Natural killer cell (primary cell): ENCODE measurements at regions not wholly inside any gene's neighbourhood (a gene's known extent, or its start where the extent isn't known, plus 50 kb on each side); places are given as distances from the start of the nearest gene placed in this dataset.
"Not testable (repeated sequence)": the region's sequence is repeated elsewhere in the genome, so short reads cannot be mapped to it uniquely, and the experiment has no call there.

Source experiments
- ATAC-seq, 3 donors: fragments of 150-1000 bp in 2 of 3; fragments of 200-7000 bp in 1 of 3; cut with Tn5 transposase; 1 replicate in 1 of 3; 2 replicates in 2 of 3; pipeline ENCODE4 v1.10.0; 2021; ENCODE audit warnings: mild to moderate bottlenecking in 2 of 3, moderate library complexity in 2 of 3
- DNase-seq, 2 donors: peaks; one replicate each; pipeline versions ENCODE4 v3.0.0 to v3.0.0-alpha.2; 2013 to 2021; ENCODE audit warnings: mixed read lengths in 1 of 2
- H3K27ac ChIP-seq: one replicate; pipeline ENCODE4 v1.5.1; 2013; ENCODE audit warnings: mild to moderate bottlenecking, low read length
- H3K27me3 ChIP-seq: one replicate; pipeline ENCODE4 v1.6.1; 2013; ENCODE audit warnings: low read length; ENCODE audit not compliant: control insufficient read depth, insufficient read depth
- H3K36me3 ChIP-seq: one replicate; pipeline ENCODE4 v1.6.1; 2013; ENCODE audit warnings: low read length; ENCODE audit not compliant: control insufficient read depth, insufficient read depth
- H3K4me1 ChIP-seq: one replicate; pipeline ENCODE4 v1.6.1; 2013; ENCODE audit warnings: low read length; ENCODE audit not compliant: control insufficient read depth, insufficient read depth
- H3K4me3 ChIP-seq: one replicate; pipeline ENCODE4 v1.5.1; 2013; ENCODE audit warnings: low read length
- H3K9me3 ChIP-seq: one replicate; pipeline ENCODE4 v1.6.1; 2013; ENCODE audit warnings: low read length; ENCODE audit not compliant: control insufficient read depth, insufficient read depth
- H3K27ac Mint-ChIP-seq, 2 donors: one replicate each; pipeline ENCODE4 v1.8.0; 2022; ENCODE audit warnings: mild to moderate bottlenecking in 2 of 2, mixed read lengths in 2 of 2, moderate library complexity in 1 of 2
- H3K27me3 Mint-ChIP-seq, 2 donors: one replicate each; pipeline ENCODE4 v1.8.0; 2022; ENCODE audit warnings: low read depth in 2 of 2, mixed read lengths in 2 of 2
- H3K36me3 Mint-ChIP-seq: one replicate; pipeline ENCODE4 v1.8.0; 2022; ENCODE audit warnings: mixed read lengths
- H3K4me1 Mint-ChIP-seq, 2 donors: one replicate each; pipeline ENCODE4 v1.8.0; 2022; ENCODE audit warnings: mixed read lengths in 2 of 2
- H3K4me3 Mint-ChIP-seq: one replicate; pipeline ENCODE4 v1.8.0; 2022; ENCODE audit warnings: mild to moderate bottlenecking, moderate library complexity, mixed read lengths
- H3K9me3 Mint-ChIP-seq, 2 donors: one replicate each; pipeline ENCODE4 v1.8.0; 2022; ENCODE audit warnings: mixed read lengths in 2 of 2
- CTCF ChIP-seq: fragments of 200-600 bp; IDR thresholded peaks from one replicate; pipeline ENCODE4 v1.8.0; 2022; ENCODE audit warnings: antibody characterized with exemption
- whole genome bisulfite sequencing: methylation state at CpG from one replicate; pipeline ENCODE4 v1.1.7; 2013; ENCODE audit warnings: missing lambda C conversion rate; ENCODE audit not compliant: insufficient coverage; 5-methylcytosine and 5-hydroxymethylcytosine counted together
- intact Hi-C: fragments of 100-400 bp; cut with micrococcal nuclease; formaldehyde crosslinking; loops from one replicate; pipeline ENCODE4 v1.14.2; 2022

GRCh38 chr2:66251573-66251972 is 183.4 kb upstream of the MEIS1 start:
- no peak overlapping the region for H3K4me3 Mint-ChIP-seq
- no peaks in the 10 kb centered on the region for H3K4me1 ChIP-seq
- H3K27ac ChIP-seq: no peak overlapping the region
- no peak overlapping the region for H3K27ac Mint-ChIP-seq
- peaks cover 0 to 3% of the 10 kb centered on the region in 2 donors for H3K27me3 Mint-ChIP-seq
- no peaks in the 10 kb centered on the region for H3K27me3 ChIP-seq
- no peak for TF ChIP-seq CTCF
- peaks cover 2 to 10% of the 10 kb centered on the region in 2 donors for H3K9me3 Mint-ChIP-seq
- no peak overlapping the region for H3K4me3 ChIP-seq
- no peaks in the 10 kb centered on the region for H3K36me3 Mint-ChIP-seq
- no peaks in the 10 kb centered on the region for H3K9me3 ChIP-seq
- intact Hi-C loops: no loop called here
- H3K36me3 ChIP-seq: no peaks in the 10 kb centered on the region
- no peaks in the 10 kb centered on the region for H3K4me1 Mint-ChIP-seq
- no peak for DNase-seq
- no peak for ATAC-seq

DNA sequence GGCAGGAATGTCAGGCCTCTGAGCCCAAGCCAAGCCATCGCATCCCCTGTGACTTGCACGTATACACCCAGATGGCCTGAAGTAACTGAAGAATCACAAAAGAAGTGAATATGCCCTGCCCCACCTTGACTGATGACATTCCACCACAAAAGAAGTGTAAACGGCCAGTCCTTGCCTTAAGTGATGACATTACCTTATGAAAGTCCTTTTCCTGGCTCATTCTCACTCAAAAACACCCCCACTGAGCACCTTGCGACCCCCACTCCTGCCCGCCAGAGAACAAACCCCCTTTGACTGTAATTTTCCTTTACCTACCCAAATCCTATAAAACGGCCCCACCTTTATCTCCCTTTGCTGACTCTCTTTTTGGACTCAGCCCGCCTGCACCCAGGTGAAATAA is 185.8 kb upstream of the MEIS1 start:
- H3K27me3 ChIP-seq, H3K27ac Mint-ChIP-seq, H3K9me3 ChIP-seq, H3K4me1 Mint-ChIP-seq, DNase-seq, H3K36me3 Mint-ChIP-seq, H3K27ac ChIP-seq, H3K36me3 ChIP-seq, ATAC-seq, H3K4me3 ChIP-seq, H3K4me3 Mint-ChIP-seq, intact Hi-C loops, H3K4me1 ChIP-seq: not testable (repeated sequence)
- Mint-ChIP-seq H3K9me3 (peaks cover 2 to 12% of the 10 kb centered on the region in 2 donors), H3K27me3 (peaks cover 0 to 11% of the 10 kb centered on the region in 2 donors)
- 68% methylated on average over 5 of the region's 7 CpGs for WGBS

- 87% methylated on average over 5 of the region's 5 CpGs for WGBS
- H3K36me3 ChIP-seq, intact Hi-C loops, H3K36me3 Mint-ChIP-seq, H3K27ac Mint-ChIP-seq, H3K4me3 ChIP-seq, H3K4me1 ChIP-seq, H3K27me3 ChIP-seq, H3K4me3 Mint-ChIP-seq, H3K27ac ChIP-seq, H3K4me1 Mint-ChIP-seq, ATAC-seq, DNase-seq, H3K9me3 ChIP-seq: not testable (repeated sequence)
- peaks cover 0 to 12% of the 10 kb centered on the region in 2 donors for H3K27me3 Mint-ChIP-seq
- H3K9me3 Mint-ChIP-seq: peaks cover 0 to 12% of the 10 kb centered on the region in 2 donors
Measured at GRCh38 chr2:66243809-66244208, 191.1 kb upstream of the MEIS1 start.

- H3K4me1 Mint-ChIP-seq, H3K27me3 ChIP-seq, H3K4me3 ChIP-seq, H3K27ac ChIP-seq, DNase-seq, H3K36me3 Mint-ChIP-seq, H3K4me3 Mint-ChIP-seq, H3K4me1 ChIP-seq, H3K27ac Mint-ChIP-seq, H3K36me3 ChIP-seq, intact Hi-C loops, ATAC-seq, H3K9me3 ChIP-seq: not testable (repeated sequence)
- peaks cover 0 to 12% of the 10 kb centered on the region in 2 donors for H3K9me3 Mint-ChIP-seq
- H3K27me3 Mint-ChIP-seq: peaks cover 0 to 12% of the 10 kb centered on the region in 2 donors
- no CpG with 5 or more reads among the region's 1 CpG for WGBS
Measured at GRCh38 chr2:66242888-66243287, 192.0 kb upstream of the MEIS1 start.

DNA sequence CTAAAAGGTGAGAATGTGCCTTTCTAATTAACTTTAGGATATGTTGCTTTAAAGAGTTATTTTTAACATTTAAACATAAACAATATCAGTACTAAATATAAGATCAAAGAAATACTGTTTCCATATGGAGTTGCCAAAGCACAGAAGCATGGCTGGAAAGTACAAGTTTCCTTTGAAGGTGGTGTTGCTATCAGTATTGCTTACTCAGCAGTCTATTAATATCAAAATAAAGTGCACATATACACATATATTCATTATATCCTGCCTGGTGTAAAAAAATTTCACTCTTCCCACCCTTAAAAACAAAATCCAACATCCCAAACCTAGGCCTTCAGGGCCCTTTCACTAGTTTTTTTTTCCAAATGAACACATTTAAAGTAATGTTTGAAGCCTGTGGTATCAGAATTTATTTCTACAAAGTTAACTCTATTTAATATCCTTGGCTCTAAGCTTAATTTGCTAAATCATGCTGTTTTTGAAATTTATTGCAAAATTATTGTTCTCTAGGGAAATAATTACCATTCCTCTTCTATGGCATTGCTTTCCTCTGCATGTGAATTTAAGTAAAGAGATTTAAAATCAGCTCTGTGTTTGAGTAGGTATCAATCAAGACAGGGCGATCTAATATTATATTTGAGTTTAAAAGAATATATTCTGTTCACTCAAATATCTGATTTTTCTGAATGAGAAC is 192.7 kb upstream of the MEIS1 start:
- H3K27me3 Mint-ChIP-seq: peaks cover 0 to 12% of the 10 kb centered on the region in 2 donors
- H3K9me3 Mint-ChIP-seq: peaks cover 0 to 8% of the 10 kb centered on the region in 2 donors
- no peak for DNase-seq
- H3K4me3 Mint-ChIP-seq: no peak overlapping the region
- H3K27ac Mint-ChIP-seq: no peak overlapping the region
- no peaks in the 10 kb centered on the region for H3K9me3 ChIP-seq
- H3K4me1 Mint-ChIP-seq: no peaks in the 10 kb centered on the region
- H3K27ac ChIP-seq: no peak overlapping the region
- no peaks in the 10 kb centered on the region for H3K27me3 ChIP-seq
- WGBS: no CpG with 5 or more reads among the region's 1 CpG
- no peaks in the 10 kb centered on the region for H3K4me1 ChIP-seq
- H3K36me3 ChIP-seq: no peaks in the 10 kb centered on the region
- no peaks in the 10 kb centered on the region for H3K36me3 Mint-ChIP-seq
- ATAC-seq: no peak
- no peak for TF ChIP-seq CTCF
- intact Hi-C loops: no loop called here
- no peak overlapping the region for H3K4me3 ChIP-seq
